WTC11 (cell line): ENCODE measurements at regions not wholly inside any gene's neighbourhood (a gene's known extent, or its start where the extent isn't known, plus 50 kb on each side); places are given as distances from the start of the nearest gene placed in this dataset.

ENCODE experiments used
- CREB1 ChIP-seq: sonication (generic); formaldehyde crosslinking; IDR thresholded peaks from 2 replicates; pipeline ENCODE4 v1.8.0; 2023; ENCODE audit warnings: mild to moderate bottlenecking, missing genetic modification reagents
- ETV6 ChIP-seq: sonication (generic); formaldehyde crosslinking; IDR thresholded peaks from 2 replicates; pipeline ENCODE4 v1.8.1; 2022; ENCODE audit warnings: mild to moderate bottlenecking, missing genetic modification reagents
- TF ChIP-seq, protein P1 (sequence below): sonication (generic); formaldehyde crosslinking; IDR thresholded peaks from 2 replicates; pipeline ENCODE4 v1.8.1; 2023; ENCODE audit warnings: mild to moderate bottlenecking, missing genetic modification reagents
- TF ChIP-seq, protein P2 (sequence below): sonication (generic); formaldehyde crosslinking; IDR thresholded peaks from 2 replicates; pipeline ENCODE4 v1.8.0; 2022; ENCODE audit warnings: mild to moderate bottlenecking, missing genetic modification reagents

GRCh38 chr11:34770111-34770510, 146.1 kb downstream of the APIP start:
- no peak for TF ChIP-seq CREB1
- TF ChIP-seq, protein P1, sequence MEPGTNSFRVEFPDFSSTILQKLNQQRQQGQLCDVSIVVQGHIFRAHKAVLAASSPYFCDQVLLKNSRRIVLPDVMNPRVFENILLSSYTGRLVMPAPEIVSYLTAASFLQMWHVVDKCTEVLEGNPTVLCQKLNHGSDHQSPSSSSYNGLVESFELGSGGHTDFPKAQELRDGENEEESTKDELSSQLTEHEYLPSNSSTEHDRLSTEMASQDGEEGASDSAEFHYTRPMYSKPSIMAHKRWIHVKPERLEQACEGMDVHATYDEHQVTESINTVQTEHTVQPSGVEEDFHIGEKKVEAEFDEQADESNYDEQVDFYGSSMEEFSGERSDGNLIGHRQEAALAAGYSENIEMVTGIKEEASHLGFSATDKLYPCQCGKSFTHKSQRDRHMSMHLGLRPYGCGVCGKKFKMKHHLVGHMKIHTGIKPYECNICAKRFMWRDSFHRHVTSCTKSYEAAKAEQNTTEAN (CRISPR knock-in tag): no peak
- TF ChIP-seq, protein P2, sequence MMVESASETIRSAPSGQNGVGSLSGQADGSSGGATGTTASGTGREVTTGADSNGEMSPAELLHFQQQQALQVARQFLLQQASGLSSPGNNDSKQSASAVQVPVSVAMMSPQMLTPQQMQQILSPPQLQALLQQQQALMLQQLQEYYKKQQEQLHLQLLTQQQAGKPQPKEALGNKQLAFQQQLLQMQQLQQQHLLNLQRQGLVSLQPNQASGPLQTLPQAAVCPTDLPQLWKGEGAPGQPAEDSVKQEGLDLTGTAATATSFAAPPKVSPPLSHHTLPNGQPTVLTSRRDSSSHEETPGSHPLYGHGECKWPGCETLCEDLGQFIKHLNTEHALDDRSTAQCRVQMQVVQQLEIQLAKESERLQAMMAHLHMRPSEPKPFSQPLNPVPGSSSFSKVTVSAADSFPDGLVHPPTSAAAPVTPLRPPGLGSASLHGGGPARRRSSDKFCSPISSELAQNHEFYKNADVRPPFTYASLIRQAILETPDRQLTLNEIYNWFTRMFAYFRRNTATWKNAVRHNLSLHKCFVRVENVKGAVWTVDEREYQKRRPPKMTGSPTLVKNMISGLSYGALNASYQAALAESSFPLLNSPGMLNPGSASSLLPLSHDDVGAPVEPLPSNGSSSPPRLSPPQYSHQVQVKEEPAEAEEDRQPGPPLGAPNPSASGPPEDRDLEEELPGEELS (CRISPR knock-in tag): no peak
- TF ChIP-seq ETV6: no peak
